NCI-H2107 (cell line): ENCODE measurements at regions not wholly inside any gene's neighbourhood (a gene's known extent, or its start where the extent isn't known, plus 50 kb on each side); places are given as distances from the start of the nearest gene placed in this dataset.

ENCODE experiments used
- DNase-seq: peaks from one replicate; lab custom pipeline; 2025; lab: John Stamatoyannopoulos, UW

- DNase-seq, result no peak
Measured at GRCh38 chr3:176794406-176794805, 402.9 kb downstream of the TBL1XR1 start.

- no peak for DNase-seq
Measured at GRCh38 chr3:176789947-176790346, 407.3 kb downstream of the TBL1XR1 start.

- DNase-seq, result peak; percentile 50
Measured at GRCh38 chr3:176789281-176789705, 408.0 kb downstream of the TBL1XR1 start.

- no peak for DNase-seq
Measured at GRCh38 chr3:176787506-176787905, 409.8 kb downstream of the TBL1XR1 start.

GRCh38 chr3:176785171-176785570 is 412.1 kb downstream of the TBL1XR1 start:
- DNase-seq, result no peak

- no peak for DNase-seq
Measured at GRCh38 chr3:176780766-176781165, 416.5 kb downstream of the TBL1XR1 start.

- no peak for DNase-seq
Measured at GRCh38 chr3:176776622-176777175, 420.6 kb downstream of the TBL1XR1 start.

GRCh38 chr3:176769547-176770190 is 427.6 kb downstream of the TBL1XR1 start:
- no peak for DNase-seq

- no peak for DNase-seq
Measured at GRCh38 chr3:176767385-176767784, 429.9 kb downstream of the TBL1XR1 start.

GRCh38 chr3:176766862-176767261 is 430.4 kb downstream of the TBL1XR1 start:
- DNase-seq, result no peak

GRCh38 chr3:176765382-176765900 is 431.8 kb downstream of the TBL1XR1 start:
- no peak for DNase-seq

GRCh38 chr3:176759815-176760506 is 437.3 kb downstream of the TBL1XR1 start:
- no peak for DNase-seq

- no peak for DNase-seq
Measured at GRCh38 chr3:176757429-176757828, 439.9 kb downstream of the TBL1XR1 start.

- DNase-seq, result no peak
Measured at GRCh38 chr3:176755977-176756376, 441.3 kb downstream of the TBL1XR1 start.

GRCh38 chr3:176755552-176755951 is 441.7 kb downstream of the TBL1XR1 start:
- DNase-seq, result no peak

GRCh38 chr3:176741664-176742047 is 455.6 kb downstream of the TBL1XR1 start:
- no peak for DNase-seq

- DNase-seq, result no peak
Measured at GRCh38 chr3:176740906-176741663, 456.2 kb downstream of the TBL1XR1 start.

GRCh38 chr3:176739159-176739558 is 458.1 kb downstream of the TBL1XR1 start:
- no peak for DNase-seq

- no peak for DNase-seq
Measured at GRCh38 chr3:176737480-176738110, 459.7 kb downstream of the TBL1XR1 start.

GRCh38 chr3:176734146-176734545 is 463.1 kb downstream of the TBL1XR1 start:
- no peak for DNase-seq

- DNase-seq, result no peak
Measured at GRCh38 chr3:176724394-176724759, 472.9 kb downstream of the TBL1XR1 start.

- no peak for DNase-seq
Measured at GRCh38 chr3:176723758-176724393, 473.4 kb downstream of the TBL1XR1 start.
